UCSD-AML1 (cell line): ENCODE measurements at regions not wholly inside any gene's neighbourhood (a gene's known extent, or its start where the extent isn't known, plus 50 kb on each side); places are given as distances from the start of the nearest gene placed in this dataset.

ENCODE experiments used
- DNase-seq: peaks from one replicate; lab custom pipeline; 2025; ENCODE audit not compliant: unreplicated experiment; lab: John Stamatoyannopoulos, UW

DNA sequence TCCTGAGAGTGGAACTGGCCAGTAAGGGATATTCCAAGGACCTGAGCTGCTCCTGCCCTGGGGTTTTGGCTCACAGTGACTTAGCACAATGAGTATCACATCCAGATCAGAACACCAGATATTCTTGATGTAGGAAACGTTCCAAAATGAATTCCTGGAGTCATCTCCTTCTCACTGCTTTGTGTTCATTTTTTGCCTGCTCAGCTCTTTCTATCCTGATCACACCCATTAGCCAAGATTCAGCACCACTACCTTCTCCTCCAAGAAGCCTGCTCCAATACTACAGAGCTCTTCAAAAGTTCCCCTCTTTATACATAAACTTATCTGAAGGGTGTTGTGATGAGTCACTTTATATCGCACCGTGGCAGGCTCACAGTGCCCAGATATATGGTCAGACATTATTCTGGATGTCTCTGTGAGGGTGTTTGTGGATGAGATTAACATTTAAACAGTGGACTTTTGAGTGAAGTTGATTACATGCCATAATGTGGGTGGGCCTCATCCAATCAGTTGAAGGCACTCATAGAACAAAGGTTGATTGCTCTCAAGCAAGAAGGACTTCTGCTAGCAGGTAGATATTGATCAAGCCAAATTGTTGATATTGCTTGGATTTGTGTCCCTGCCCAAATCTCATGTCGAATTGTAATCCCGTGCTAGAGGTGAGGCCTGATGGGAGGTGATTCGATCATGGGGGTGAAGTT is 1155.2 kb upstream of the AUTS2 start:
- DNase-seq: no peak

- DNase-seq: no peak
Measured at GRCh38 chr7:68444042-68444441, 1154.2 kb upstream of the AUTS2 start.

- no peak for DNase-seq
Measured at GRCh38 chr7:68444956-68445355, 1153.3 kb upstream of the AUTS2 start.

- no peak for DNase-seq
Measured at GRCh38 chr7:68446183-68446582, 1152.1 kb upstream of the AUTS2 start.

GRCh38 chr7:68449099-68449498 is 1149.2 kb upstream of the AUTS2 start:
- no peak for DNase-seq

GRCh38 chr7:68449816-68450215 is 1148.5 kb upstream of the AUTS2 start:
- no peak for DNase-seq

GRCh38 chr7:68454931-68455330 is 1143.3 kb upstream of the AUTS2 start:
- no peak for DNase-seq

GRCh38 chr7:68456469-68456868 is 1141.8 kb upstream of the AUTS2 start:
- no peak for DNase-seq

GRCh38 chr7:68457481-68457880 is 1140.8 kb upstream of the AUTS2 start:
- DNase-seq: no peak

DNA sequence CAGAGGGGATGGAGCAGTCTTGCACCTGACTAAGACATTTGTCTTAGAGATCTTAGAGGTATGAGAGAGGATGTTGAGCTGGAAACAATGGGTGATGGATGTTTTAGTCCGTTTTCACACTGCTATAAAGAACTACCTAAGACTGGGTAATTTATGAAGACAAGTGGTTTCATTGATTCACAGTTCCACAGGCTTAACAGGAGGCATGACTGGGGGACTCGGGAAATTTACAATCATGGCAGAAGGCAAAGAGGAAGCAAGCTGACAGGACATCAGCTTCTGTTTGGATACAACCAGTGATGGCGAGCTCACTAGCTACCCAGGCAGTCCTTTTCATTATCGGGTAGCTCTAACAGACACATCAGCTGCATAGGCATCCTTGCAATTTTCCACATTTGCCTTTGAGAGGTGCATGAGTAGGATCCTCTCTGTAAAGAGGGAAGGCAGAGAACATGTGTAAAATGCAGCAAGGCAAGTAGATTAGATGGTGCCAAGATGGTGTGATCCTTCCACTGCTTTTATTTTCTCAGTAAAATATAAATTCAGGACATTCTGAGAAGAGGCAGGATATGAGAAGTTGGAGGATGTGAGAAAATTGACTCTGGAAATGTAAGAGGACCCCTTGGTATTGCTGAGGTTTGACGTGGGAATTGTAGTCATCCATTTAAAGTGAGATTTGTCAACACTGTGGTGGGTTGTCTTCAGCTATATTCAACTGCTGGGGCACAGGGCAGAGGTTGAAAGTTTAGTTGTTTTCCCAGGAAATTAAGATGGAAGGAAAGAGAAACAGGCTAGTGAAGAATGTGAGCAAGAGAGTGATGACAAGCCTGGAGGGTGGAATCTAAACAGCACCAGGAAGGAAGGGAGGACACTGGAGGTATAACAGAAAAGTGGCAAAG is 1140.0 kb upstream of the AUTS2 start:
- DNase-seq: no peak

DNA sequence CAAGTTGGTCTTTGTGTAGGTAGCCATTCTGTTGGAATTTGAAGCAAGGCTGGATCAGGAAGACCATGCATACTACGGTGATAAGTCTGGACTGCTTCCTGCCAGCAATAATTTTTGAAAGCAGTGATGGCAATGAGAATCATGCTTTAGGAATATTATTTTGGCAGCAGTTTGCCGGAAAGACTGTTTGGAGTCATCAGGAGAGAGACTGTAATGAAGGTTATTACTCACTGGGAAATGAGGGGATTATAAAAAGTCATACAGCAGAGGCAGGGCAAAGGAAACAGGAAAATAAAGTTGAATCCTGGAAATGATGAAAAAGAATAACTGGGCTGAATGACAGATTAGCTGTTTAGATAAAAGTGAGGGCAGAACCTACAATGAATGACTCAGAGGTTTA is 1136.8 kb upstream of the AUTS2 start:
- DNase-seq: no peak

DNA sequence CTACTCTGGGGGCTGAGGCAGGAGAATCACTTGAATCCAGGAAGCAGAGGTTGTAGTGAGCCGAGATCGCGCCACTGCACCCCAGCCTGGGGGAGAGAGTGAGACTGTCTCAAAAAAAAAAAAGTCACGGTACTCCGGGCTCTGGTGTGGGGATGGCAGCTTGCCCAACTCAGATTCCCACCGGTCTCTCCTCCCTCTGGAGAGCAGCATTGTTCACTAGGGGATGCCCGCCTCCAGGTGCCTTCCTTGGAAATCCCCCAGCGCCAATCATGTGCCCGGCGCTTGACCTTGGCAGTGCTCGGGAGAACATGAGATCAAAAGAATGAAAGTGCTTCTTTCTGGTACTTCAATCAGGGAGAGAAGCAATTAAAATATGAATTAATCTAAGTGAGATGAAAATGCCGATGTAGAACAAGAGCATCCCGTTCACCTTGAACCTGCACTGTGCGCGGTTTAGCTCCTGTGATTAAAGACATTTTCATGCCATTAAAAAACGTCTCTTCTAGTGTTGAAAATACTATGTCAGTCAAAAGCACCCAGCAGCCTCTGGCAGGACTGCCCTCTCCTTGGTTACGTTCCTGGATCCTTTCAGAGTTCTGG is 1127.3 kb upstream of the AUTS2 start:
- no peak for DNase-seq

- no peak for DNase-seq
Measured at GRCh38 chr7:68472688-68473087, 1125.6 kb upstream of the AUTS2 start.

- DNase-seq: no peak
Measured at GRCh38 chr7:68474661-68475216, 1123.5 kb upstream of the AUTS2 start.

- no peak for DNase-seq
Measured at GRCh38 chr7:68476966-68477365, 1121.3 kb upstream of the AUTS2 start.

- DNase-seq: no peak
Measured at GRCh38 chr7:68478326-68478725, 1119.9 kb upstream of the AUTS2 start.

DNA sequence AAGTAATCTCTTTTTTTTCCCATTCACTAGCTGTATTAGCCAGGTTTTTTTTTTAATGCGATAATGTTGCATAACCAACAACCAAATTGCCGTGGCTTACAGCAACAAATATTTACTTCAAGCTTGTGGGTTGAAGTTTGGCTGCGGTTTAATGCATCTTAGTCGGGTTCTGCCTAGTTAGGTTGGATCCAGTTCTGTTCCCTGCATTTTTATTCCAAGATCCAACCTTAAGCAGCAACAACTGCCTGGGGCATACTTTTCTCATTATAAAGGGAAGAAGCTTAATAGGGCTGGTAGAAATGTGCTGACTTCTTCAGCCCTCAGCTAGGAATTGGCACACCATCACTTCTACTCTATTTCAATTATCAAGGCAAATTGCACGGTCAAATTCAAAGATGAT is 1115.5 kb upstream of the AUTS2 start:
- no peak for DNase-seq

GRCh38 chr7:68484731-68485130 is 1113.5 kb upstream of the AUTS2 start:
- no peak for DNase-seq

GRCh38 chr7:68485253-68485917 is 1112.9 kb upstream of the AUTS2 start:
- no peak for DNase-seq

- DNase-seq: no peak
Measured at GRCh38 chr7:68488341-68489060, 1109.8 kb upstream of the AUTS2 start.
